DOHH2 (cell line): ENCODE measurements at regions not wholly inside any gene's neighbourhood (a gene's known extent, or its start where the extent isn't known, plus 50 kb on each side); places are given as distances from the start of the nearest gene placed in this dataset.

Source experiments
- H3F3A ChIP-seq: fragments of 200-600 bp; sonication (generic), shearing (Covaris generic); 2 replicates; pipeline ENCODE4 v1.6.0; 2016; ENCODE audit warnings: antibody characterized with exemption, mild to moderate bottlenecking; ENCODE audit not compliant: control insufficient read depth, insufficient read depth
- H3K27ac ChIP-seq: fragments of 200-600 bp; sonication (generic); 2 replicates; pipeline ENCODE4 v1.5.1; 2014; ENCODE audit warnings: low read depth, mild to moderate bottlenecking, low read length, moderate library complexity
- H3K27me3 ChIP-seq: fragments of 200-600 bp; sonication (generic); 2 replicates; pipeline ENCODE4 v1.6.1; 2014; ENCODE audit warnings: mild to moderate bottlenecking, low read length, mixed read lengths; ENCODE audit not compliant: control insufficient read depth
- H3K36me3 ChIP-seq: fragments of 200-600 bp; sonication (generic); 2 replicates; pipeline ENCODE4 v1.6.1; 2014; ENCODE audit warnings: mild to moderate bottlenecking, low read length, moderate library complexity, mixed read lengths; ENCODE audit not compliant: control insufficient read depth
- H3K4me1 ChIP-seq: fragments of 200-600 bp; sonication (generic); 2 replicates; pipeline ENCODE4 v1.6.1; 2014; ENCODE audit warnings: mild to moderate bottlenecking, low read length, mixed read lengths; ENCODE audit not compliant: control insufficient read depth
- H3K4me2 ChIP-seq: fragments of 200-600 bp; sonication (generic); 2 replicates; pipeline ENCODE4 v1.6.0; 2014; ENCODE audit warnings: mild to moderate bottlenecking, low read length, moderate library complexity
- H3K4me3 ChIP-seq: fragments of 200-600 bp; sonication (generic); 2 replicates; pipeline ENCODE4 v1.5.1; 2014; ENCODE audit warnings: mild to moderate bottlenecking, low read length, mixed read lengths
- H3K79me2 ChIP-seq: fragments of 200-600 bp; sonication (generic); 2 replicates; pipeline ENCODE4 v1.6.1; 2014; ENCODE audit warnings: mild to moderate bottlenecking, low read length, mixed read lengths; ENCODE audit not compliant: control insufficient read depth
- H3K9me2 ChIP-seq: fragments of 200-600 bp; sonication (generic); replicated peaks from 2 replicates; pipeline ENCODE4 v1.6.1; 2014; ENCODE audit warnings: mild to moderate bottlenecking, low read length, mixed read lengths; ENCODE audit not compliant: control insufficient read depth
- H3K9me3 ChIP-seq: fragments of 200-600 bp; sonication (generic); 2 replicates; pipeline ENCODE4 v1.6.1; 2014; ENCODE audit warnings: antibody characterized with exemption, low read length, mixed read lengths; ENCODE audit not compliant: control insufficient read depth, insufficient read depth
- H4K20me1 ChIP-seq: fragments of 200-600 bp; sonication (generic); 2 replicates; pipeline ENCODE4 v1.6.0; 2014; ENCODE audit warnings: low read depth, mild to moderate bottlenecking, antibody characterized with exemption, low read length, moderate library complexity; ENCODE audit not compliant: control insufficient read depth, insufficient read depth
- CTCF ChIP-seq: fragments of 200-600 bp; sonication (generic); IDR thresholded peaks from one replicate; pipeline ENCODE4 v1.5.1; 2014; ENCODE audit warnings: antibody characterized with exemption, mild to moderate bottlenecking, low read depth, low read length; ENCODE audit not compliant: poor library complexity, severe bottlenecking
- EZH2phosphoT487 ChIP-seq: fragments of 200-600 bp; sonication (generic); IDR thresholded peaks from 2 replicates; pipeline ENCODE4 v1.6.1; 2017; ENCODE audit warnings: borderline replicate concordance, mild to moderate bottlenecking, antibody characterized with exemption, low read length, moderate library complexity, mixed read lengths

- Histone ChIP-seq H3K36me3 (no peaks in the 10 kb centered on the region), H3F3A (no peaks in the 10 kb centered on the region), H4K20me1 (no peaks in the 10 kb centered on the region), H3K9me2 (no peaks in the 10 kb centered on the region), H3K4me1 (peaks cover 51% of the 10 kb centered on the region), H3K4me3 (no peak overlapping the region), H3K9me3 (no peaks in the 10 kb centered on the region), H3K4me2 (no peak overlapping the region), H3K27ac (no peak overlapping the region), H3K79me2 (no peaks in the 10 kb centered on the region), H3K27me3 (no peaks in the 10 kb centered on the region)
- no peak for TF ChIP-seq CTCF
- no peak for TF ChIP-seq EZH2phosphoT487
These were observed 151.6 kb downstream of the PALM2AKAP2 start for GRCh38 chr9:109931623-109932022.

GRCh38 chr9:109934136-109934856, 154.3 kb downstream of the PALM2AKAP2 start:
- Histone ChIP-seq H3K9me3 (no peaks in the 10 kb centered on the region), H3K4me1 (peaks cover 47% of the 10 kb centered on the region), H3K79me2 (no peaks in the 10 kb centered on the region), H3K4me3 (no peak overlapping the region), H3K27me3 (no peaks in the 10 kb centered on the region), H3K36me3 (no peaks in the 10 kb centered on the region), H3K27ac (no peak overlapping the region), H3K4me2 (peak overlapping the region; percentile 30), H4K20me1 (no peaks in the 10 kb centered on the region), H3K9me2 (no peaks in the 10 kb centered on the region), H3F3A (no peaks in the 10 kb centered on the region)
- TF ChIP-seq CTCF = no peak
- TF ChIP-seq EZH2phosphoT487 = no peak

- Histone ChIP-seq H3K27ac (no peak overlapping the region), H3K4me2 (peak overlapping the region; percentile 30), H3K9me2 (no peaks in the 10 kb centered on the region), H3K27me3 (no peaks in the 10 kb centered on the region), H4K20me1 (no peaks in the 10 kb centered on the region), H3K9me3 (no peaks in the 10 kb centered on the region), H3K4me1 (peaks cover 50% of the 10 kb centered on the region), H3F3A (no peaks in the 10 kb centered on the region), H3K36me3 (no peaks in the 10 kb centered on the region), H3K4me3 (no peak overlapping the region), H3K79me2 (no peaks in the 10 kb centered on the region)
- TF ChIP-seq CTCF (no peak), EZH2phosphoT487 (no peak)
These were observed 154.8 kb downstream of the PALM2AKAP2 start for GRCh38 chr9:109934857-109935215.
